ENCODE measurements at regions not wholly inside any gene's neighbourhood (a gene's known extent, or its start where the extent isn't known, plus 50 kb on each side); places are given as distances from the start of the nearest gene placed in this dataset.
A peak's percentile ranks its signal among the peaks of the same experiment; 100 is the strongest.

DNA sequence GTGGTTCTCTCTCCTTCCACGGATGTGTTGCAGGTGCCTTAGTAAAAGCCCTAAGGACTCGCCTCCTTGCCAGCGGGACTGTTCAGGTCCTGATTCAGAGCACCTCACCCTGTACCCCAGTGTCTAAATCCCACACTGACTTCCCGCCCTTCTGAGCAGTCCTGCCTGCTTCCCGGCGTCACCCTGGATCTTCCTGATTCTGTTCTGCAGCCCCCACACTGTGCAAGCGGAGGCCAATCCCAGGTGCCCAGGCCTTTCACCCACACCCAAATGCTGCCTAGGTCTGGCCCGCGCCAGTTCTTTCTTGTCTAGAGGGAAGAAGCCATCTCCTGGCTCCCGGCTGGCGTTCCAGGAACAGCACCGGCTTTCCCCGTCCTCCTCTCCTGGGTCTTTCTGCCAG, 95.9 kb upstream of the GALNT2 start:
- no peak for DNase-seq (ENCODE audit: low read depth)
- in situ Hi-C loops (cut with HindIII; ENCODE audit: low sequenced_read_pairs), result no loop called here
- TF ChIP-seq, protein P1, sequence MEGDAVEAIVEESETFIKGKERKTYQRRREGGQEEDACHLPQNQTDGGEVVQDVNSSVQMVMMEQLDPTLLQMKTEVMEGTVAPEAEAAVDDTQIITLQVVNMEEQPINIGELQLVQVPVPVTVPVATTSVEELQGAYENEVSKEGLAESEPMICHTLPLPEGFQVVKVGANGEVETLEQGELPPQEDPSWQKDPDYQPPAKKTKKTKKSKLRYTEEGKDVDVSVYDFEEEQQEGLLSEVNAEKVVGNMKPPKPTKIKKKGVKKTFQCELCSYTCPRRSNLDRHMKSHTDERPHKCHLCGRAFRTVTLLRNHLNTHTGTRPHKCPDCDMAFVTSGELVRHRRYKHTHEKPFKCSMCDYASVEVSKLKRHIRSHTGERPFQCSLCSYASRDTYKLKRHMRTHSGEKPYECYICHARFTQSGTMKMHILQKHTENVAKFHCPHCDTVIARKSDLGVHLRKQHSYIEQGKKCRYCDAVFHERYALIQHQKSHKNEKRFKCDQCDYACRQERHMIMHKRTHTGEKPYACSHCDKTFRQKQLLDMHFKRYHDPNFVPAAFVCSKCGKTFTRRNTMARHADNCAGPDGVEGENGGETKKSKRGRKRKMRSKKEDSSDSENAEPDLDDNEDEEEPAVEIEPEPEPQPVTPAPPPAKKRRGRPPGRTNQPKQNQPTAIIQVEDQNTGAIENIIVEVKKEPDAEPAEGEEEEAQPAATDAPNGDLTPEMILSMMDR (IDR thresholded peaks at IDR 0.05; ENCODE audit: low read depth, low read length, missing control alignments), result no peak

DNA sequence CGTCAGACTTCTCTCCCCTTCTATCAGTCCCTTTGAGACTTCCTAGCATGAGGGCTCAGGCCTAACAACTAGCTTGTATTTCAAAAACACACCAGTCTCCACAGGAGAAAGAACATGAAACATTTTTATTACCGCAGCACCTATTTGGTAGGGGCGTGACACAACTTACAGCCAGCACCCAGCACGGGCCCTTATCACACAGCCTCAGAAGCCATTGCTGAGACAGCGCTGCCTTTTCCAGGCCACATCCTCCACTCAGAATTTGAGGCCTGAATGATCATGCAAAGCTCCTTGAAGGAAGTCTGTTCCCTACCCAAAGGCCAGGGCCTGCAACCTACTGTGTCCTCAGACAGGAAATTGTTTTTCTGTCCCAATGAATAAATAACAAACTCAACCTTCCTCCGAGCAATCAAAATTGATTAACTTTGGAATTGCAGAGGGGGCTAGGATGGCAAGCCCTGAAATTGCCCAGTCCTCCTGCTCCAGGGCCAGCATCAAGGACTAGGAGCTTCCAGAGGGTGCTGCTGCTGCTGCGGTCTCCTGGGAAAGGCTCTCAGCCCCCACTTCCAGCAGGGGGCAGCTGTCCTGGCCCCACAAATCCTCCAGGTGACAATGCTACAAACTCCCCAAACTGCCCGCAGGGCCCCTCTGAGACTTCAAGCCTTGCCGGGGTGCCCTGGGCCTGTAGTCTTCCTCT, 94.3 kb upstream of the GALNT2 start:
- TF ChIP-seq, protein P1 (IDR thresholded peaks at IDR 0.05; ENCODE audit: low read depth, low read length, missing control alignments), result peak; percentile 12
- no peak for DNase-seq (ENCODE audit: low read depth)
- in situ Hi-C loops (cut with HindIII; ENCODE audit: low sequenced_read_pairs), result no loop called here
- H3K4me3 ChIP-seq (ENCODE audit: low read depth, low read length), result no peak overlapping the region

More for the DNA sequence above, 95.9 kb upstream of the GALNT2 start:
- no peak overlapping the region for H3K4me3 ChIP-seq (ENCODE audit: low read depth, low read length)

DNA sequence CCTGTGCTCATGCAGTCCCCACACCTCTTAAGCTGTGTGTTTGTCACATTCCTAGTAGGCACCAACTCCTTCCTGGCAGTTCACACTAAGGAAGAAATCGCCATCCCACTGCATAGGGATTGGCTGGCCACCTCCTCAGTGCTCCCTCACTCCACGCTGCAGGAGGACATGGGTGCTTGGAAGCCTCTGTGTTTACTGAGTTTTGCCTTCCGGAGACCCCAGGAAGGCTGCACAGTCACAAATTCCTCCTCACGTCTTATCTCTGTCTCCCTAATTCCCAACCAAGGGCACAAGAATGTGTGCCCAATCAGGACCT, 93.8 kb upstream of the GALNT2 start:
- H3K4me3 ChIP-seq (ENCODE audit: low read depth, low read length), result no peak overlapping the region
- in situ Hi-C loops (cut with HindIII; ENCODE audit: low sequenced_read_pairs), result no loop called here
- TF ChIP-seq, protein P1 (IDR thresholded peaks at IDR 0.05; ENCODE audit: low read depth, low read length, missing control alignments), result no peak
- DNase-seq (ENCODE audit: low read depth), result no peak

DNA sequence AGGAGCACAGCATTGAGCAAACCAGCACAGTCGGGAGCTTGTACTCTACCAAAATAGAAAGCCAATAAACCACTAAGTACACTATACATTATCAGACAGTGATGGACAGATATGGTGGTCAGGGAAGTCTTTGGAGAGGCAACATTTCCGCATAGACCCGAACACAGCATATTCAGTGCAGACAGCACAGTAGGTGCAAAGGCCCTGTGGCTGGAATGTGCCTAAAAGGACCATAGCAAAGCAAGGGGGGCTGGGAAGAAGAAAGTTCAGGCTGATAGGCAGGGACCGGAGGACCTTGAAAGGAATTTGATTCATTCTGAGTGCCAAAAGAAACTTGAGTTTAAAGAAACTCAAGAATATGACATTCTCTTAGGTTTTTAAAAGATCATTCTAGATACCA, 92.0 kb upstream of the GALNT2 start:
- DNase-seq (ENCODE audit: low read depth), result no peak
- TF ChIP-seq, protein P1 (IDR thresholded peaks at IDR 0.05; ENCODE audit: low read depth, low read length, missing control alignments), result no peak
- in situ Hi-C loops (cut with HindIII; ENCODE audit: low sequenced_read_pairs), result no loop called here
- H3K4me3 ChIP-seq (ENCODE audit: low read depth, low read length), result no peak overlapping the region

DNA sequence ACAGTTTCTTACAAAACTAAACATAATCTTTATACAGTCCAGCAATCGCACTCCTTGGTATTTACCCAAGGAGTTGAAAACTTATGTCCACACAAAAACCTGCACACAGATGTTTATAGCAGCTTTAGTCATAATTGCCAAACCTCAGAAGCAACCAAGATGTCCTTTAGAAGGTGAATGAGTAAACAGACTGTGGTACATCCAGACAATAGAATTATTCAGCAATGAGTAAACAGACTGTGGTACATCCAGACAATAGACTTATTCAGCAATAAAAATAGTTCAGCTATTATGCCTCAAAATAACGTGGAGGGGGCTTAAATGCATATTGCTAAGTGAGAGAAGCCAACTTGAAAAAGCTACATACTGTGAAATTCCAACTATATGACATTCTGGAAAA, 87.0 kb upstream of the GALNT2 start:
- H3K4me3 ChIP-seq (ENCODE audit: low read depth, low read length), result no peak overlapping the region
- DNase-seq (ENCODE audit: low read depth), result peak; percentile 19
- TF ChIP-seq, protein P1 (IDR thresholded peaks at IDR 0.05; ENCODE audit: low read depth, low read length, missing control alignments), result no peak
- in situ Hi-C loops (cut with HindIII; ENCODE audit: low sequenced_read_pairs), result no loop called here

DNA sequence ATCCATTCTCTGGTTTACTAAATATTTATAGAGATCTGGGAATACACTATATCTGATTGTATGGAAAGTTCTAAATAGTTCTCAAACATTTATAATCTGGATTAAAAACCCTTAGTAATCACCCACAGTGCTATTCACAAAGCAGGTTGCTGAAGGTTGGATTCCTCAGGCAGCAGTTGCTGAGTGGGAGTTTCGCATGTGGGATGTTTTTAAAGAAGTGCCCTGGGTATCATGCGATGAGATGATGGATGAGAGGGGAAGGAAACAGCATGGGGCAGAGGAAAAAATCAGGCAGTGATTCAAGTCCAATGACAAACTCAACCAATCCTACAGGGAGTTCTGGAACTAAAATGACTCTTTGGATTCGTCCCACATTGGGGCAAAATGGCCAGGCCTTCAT, 85.3 kb upstream of the GALNT2 start:
- in situ Hi-C loops (cut with HindIII; ENCODE audit: low sequenced_read_pairs), result no loop called here
- H3K4me3 ChIP-seq (ENCODE audit: low read depth, low read length), result no peak overlapping the region
- TF ChIP-seq, protein P1 (IDR thresholded peaks at IDR 0.05; ENCODE audit: low read depth, low read length, missing control alignments), result no peak
- no peak for DNase-seq (ENCODE audit: low read depth)
